Adrenal gland (tissue), 9 donors: ENCODE measurements at regions not wholly inside any gene's neighbourhood (a gene's known extent, or its start where the extent isn't known, plus 50 kb on each side); places are given as distances from the start of the nearest gene placed in this dataset.
"Not testable (repeated sequence)": the region's sequence is repeated elsewhere in the genome, so short reads cannot be mapped to it uniquely, and the experiment has no call there.

ENCODE experiments used
- DNase-seq, 7 donors: peaks; one replicate each; pipeline ENCODE4 v3.0.0-alpha.2; 2019 to 2020
- H3K27ac ChIP-seq, 5 donors: fragments of 200-600 bp; sonication (generic) in 4 of 5; 1 replicate in 3 of 5; 2 replicates in 2 of 5; pipeline versions ENCODE4 v1.5.1 to v1.8.0; 2016 to 2020; ENCODE audit warnings: mild to moderate bottlenecking in 1 of 5
- H3K27me3 ChIP-seq: fragments of 200-600 bp; 2 replicates; pipeline ENCODE4 v1.8.0; 2021
- H3K36me3 ChIP-seq, 2 donors: fragments of 200-600 bp; replicated peaks in 1 of 2; 1 replicate in 1 of 2; 2 replicates in 1 of 2; pipeline versions ENCODE4 v1.5.1 to v1.8.0; 2018 to 2022
- H3K4me1 ChIP-seq, 2 donors: fragments of 200-600 bp; replicated peaks in 1 of 2; 1 replicate in 1 of 2; 2 replicates in 1 of 2; pipeline versions ENCODE4 v1.5.1 to v1.8.0; 2018 to 2021
- H3K4me3 ChIP-seq, 4 donors: fragments of 200-600 bp; sonication (generic) in 3 of 4; one replicate each; pipeline ENCODE4 v1.5.1; 2016 to 2018
- H3K9me3 ChIP-seq, 3 donors: fragments of 200-600 bp; sonication (generic) in 1 of 3; replicated peaks in 1 of 3; 1 replicate in 2 of 3; 2 replicates in 1 of 3; pipeline versions ENCODE4 v1.5.1 to v1.8.0; 2016 to 2021
- CTCF ChIP-seq, 6 experiments: fragments of 450-650 bp in 4 of 6; fragments of 200-600 bp in 2 of 6; sonication (generic) in 1 of 6; IDR thresholded peaks; 1 replicate in 5 of 6; 2 replicates in 1 of 6; pipeline versions ENCODE4 v1.5.1 to v1.8.0; 2016 to 2021; ENCODE audit warnings: antibody characterized with exemption in 6 of 6, mild to moderate bottlenecking in 2 of 6, moderate library complexity in 1 of 6
- POLR2A ChIP-seq, 2 donors: fragments of 450-650 bp; IDR thresholded peaks; one replicate each; pipeline ENCODE4 v1.6.1; 2017; ENCODE audit warnings: antibody characterized with exemption in 2 of 2, mild to moderate bottlenecking in 2 of 2, moderate library complexity in 1 of 2
- WGBS, 4 donors: extraction: QIAGEN DNeasy Blood & Tissue Kit in 2 of 4; methylation state at CpG; one replicate each; pipeline versions ENCODE4 v1.1.5 to v1.1.7; 2013 to 2017; 5-methylcytosine and 5-hydroxymethylcytosine counted together
- intact Hi-C, 2 donors: fragments of 100-400 bp; cut with DNase I; formaldehyde crosslinking; loops; one replicate each; pipeline versions ENCODE4 v1.14.1 to v1.15.0; 2022 to 2023
- donor health status: healthy with polysubstance abuse.
- donor health status: Bipolar disorder and iron deficiency.
- donor health status: DM: yes; HTN: yes; CAD: no.
- donor health status: DM: no; HTN: no; CAD: no.
- donor health status: DM: no; HTN: no; CAD: no.

- Histone ChIP-seq H3K9me3 (no peaks in the 10 kb centered on the region), H3K27me3 (no peaks in the 10 kb centered on the region), H3K4me1 (no peaks in the 10 kb centered on the region), H3K36me3 (no peaks in the 10 kb centered on the region), H3K27ac (peak overlapping the region in 1 of 5 donors; percentile 17), H3K4me3 (no peak overlapping the region)
- TF ChIP-seq CTCF (IDR thresholded peaks at IDR 0.05): no peak
- no peak for TF ChIP-seq POLR2A (IDR thresholded peaks at IDR 0.05)
- intact Hi-C loops: no loop called here
- WGBS, 4 donors: 58 to 72% (median 70%) methylated on average over 8 of the region's 8 CpGs
- DNase-seq: no peak
These were observed 195.7 kb upstream of the PTBP2 start for GRCh38 chr1:96525657-96526557.

GRCh38 chr1:96528672-96529071 is 192.9 kb upstream of the PTBP2 start:
- intact Hi-C loops, H3K4me1 ChIP-seq, H3K4me3 ChIP-seq, H3K27ac ChIP-seq, DNase-seq, H3K9me3 ChIP-seq, H3K36me3 ChIP-seq, H3K27me3 ChIP-seq: not testable (repeated sequence)
- WGBS, 4 donors: 93 to 97% (median 96%) methylated on average over 1 of the region's 1 CpG

GRCh38 chr1:96533820-96534219 is 187.8 kb upstream of the PTBP2 start:
- Histone ChIP-seq H3K4me3 (no peak overlapping the region), H3K9me3 (no peaks in the 10 kb centered on the region), H3K27ac (no peak overlapping the region), H3K27me3 (no peaks in the 10 kb centered on the region), H3K4me1 (peaks cover 2 to 3% of the 10 kb centered on the region in 2 donors), H3K36me3 (no peaks in the 10 kb centered on the region)
- DNase-seq: no peak
- 83 to 93% (median 92%) methylated on average over 4 of the region's 4 CpGs for WGBS, 4 donors
- no peak for TF ChIP-seq POLR2A (IDR thresholded peaks at IDR 0.05)
- intact Hi-C loops: no loop called here

GRCh38 chr1:96536581-96536980 is 185.0 kb upstream of the PTBP2 start:
- H3K27ac ChIP-seq: no peak overlapping the region
- no peak for DNase-seq
- no peaks in the 10 kb centered on the region for H3K9me3 ChIP-seq
- H3K4me1 ChIP-seq: peaks cover 3 to 7% of the 10 kb centered on the region in 2 donors
- no peaks in the 10 kb centered on the region for H3K36me3 ChIP-seq
- intact Hi-C loops: no loop called here
- H3K4me3 ChIP-seq: no peak overlapping the region
- no peaks in the 10 kb centered on the region for H3K27me3 ChIP-seq
- TF ChIP-seq POLR2A (IDR thresholded peaks at IDR 0.05) (no peak), CTCF (IDR thresholded peaks at IDR 0.05) (no peak)

DNA sequence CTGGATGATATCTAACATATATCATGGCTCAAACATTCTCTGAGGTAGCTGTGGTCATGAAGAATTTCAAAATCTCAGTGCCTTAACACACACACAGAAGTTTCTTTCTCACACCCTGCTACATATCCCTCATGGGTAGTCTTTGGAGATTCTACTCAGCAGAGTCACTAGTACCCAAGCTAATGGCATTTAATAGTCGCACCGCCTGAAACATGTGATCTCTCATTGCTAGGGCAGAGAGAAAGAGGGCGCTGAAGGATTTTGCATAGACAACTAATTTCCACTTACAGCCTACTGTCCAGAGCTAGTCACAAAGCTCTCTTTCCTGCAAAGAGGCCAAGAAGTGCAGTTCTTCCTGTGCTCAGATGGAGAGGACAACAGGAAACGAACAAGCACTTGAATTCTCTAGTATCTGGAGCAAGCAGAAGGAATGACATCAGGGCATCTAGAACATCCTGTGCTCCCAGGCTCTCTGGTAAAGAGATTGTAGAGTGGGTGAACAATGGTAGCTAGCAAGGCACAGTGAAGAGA is 183.4 kb upstream of the PTBP2 start:
- Histone ChIP-seq H3K27ac (peak overlapping the region in 2 of 5 donors; percentile 36 to 71), H3K27me3 (no peaks in the 10 kb centered on the region), H3K9me3 (no peaks in the 10 kb centered on the region), H3K36me3 (no peaks in the 10 kb centered on the region), H3K4me1 (peaks cover 3 to 7% of the 10 kb centered on the region in 2 donors), H3K4me3 (no peak overlapping the region)
- intact Hi-C loops: no loop called here
- TF ChIP-seq POLR2A (IDR thresholded peaks at IDR 0.05) (no peak), CTCF (IDR thresholded peaks at IDR 0.05) (peak in 1 of 6 experiments; percentile 9)
- DNase-seq: peak in 5 of 7 donors; percentile 7 to 56 (median 14)
- 59 to 89% (median 73%) methylated on average over 4 of the region's 4 CpGs for WGBS, 4 donors
